Type B pancreatic cell (in vitro differentiated cells): ENCODE measurements at regions not wholly inside any gene's neighbourhood (a gene's known extent, or its start where the extent isn't known, plus 50 kb on each side); places are given as distances from the start of the nearest gene placed in this dataset.

ENCODE experiments used
- DNase-seq: peaks from one replicate; pipeline ENCODE4 v3.0.0; 2021; ENCODE audit warnings: mixed read lengths; ENCODE audit not compliant: unreplicated experiment; ENCODE audit errors: extremely low spot score
- H3K27ac Mint-ChIP-seq: 2 replicates; pipeline ENCODE4 v1.8.0; 2021; ENCODE audit warnings: mild to moderate bottlenecking, mixed read lengths
- H3K27me3 Mint-ChIP-seq: 2 replicates; pipeline ENCODE4 v1.8.0; 2021; ENCODE audit warnings: mixed read lengths
- H3K36me3 Mint-ChIP-seq: 2 replicates; pipeline ENCODE4 v1.8.0; 2021; ENCODE audit warnings: mixed read lengths
- H3K4me1 Mint-ChIP-seq: one replicate; pipeline ENCODE4 v1.8.0; 2021; ENCODE audit warnings: mixed read lengths; ENCODE audit not compliant: unreplicated experiment
- H3K4me3 Mint-ChIP-seq: 2 replicates; pipeline ENCODE4 v1.8.0; 2021; ENCODE audit warnings: mild to moderate bottlenecking, mixed read lengths
- H3K9me3 Mint-ChIP-seq: 2 replicates; pipeline ENCODE4 v1.8.0; 2021; ENCODE audit warnings: mixed read lengths
- TF ChIP-seq, protein P1 (sequence below): fragments of 200-600 bp; sonication (generic); conservative IDR thresholded peaks from 2 replicates; pipeline ENCODE4 v1.5.0; 2021; ENCODE audit warnings: antibody characterized with exemption, mild to moderate bottlenecking

DNA sequence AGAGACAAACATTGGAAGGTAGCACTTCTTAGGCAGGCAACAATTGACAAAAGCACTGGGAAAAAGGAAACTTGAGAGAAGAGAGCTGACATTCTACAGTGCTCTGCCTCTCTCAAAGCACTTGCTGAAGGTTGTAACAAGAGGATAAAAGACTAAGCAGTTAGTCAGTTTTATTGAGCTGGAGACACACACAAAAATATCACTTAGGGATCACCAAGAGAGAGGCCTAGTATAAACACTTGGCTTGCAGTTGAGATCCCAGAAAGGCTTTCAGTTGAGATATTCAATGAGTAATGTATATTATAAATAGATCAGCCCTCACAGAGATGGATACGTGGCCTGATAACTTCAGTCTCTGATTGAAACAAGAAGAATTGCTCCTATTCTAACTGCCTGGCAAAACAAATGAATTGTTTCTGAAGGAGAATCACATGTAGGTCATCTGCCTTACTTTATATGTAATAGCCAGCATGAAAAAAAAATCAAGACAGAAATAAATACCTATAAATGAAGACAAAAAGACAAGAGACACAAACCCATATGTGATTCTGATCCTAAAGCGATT lies 747.2 kb upstream of the MAN1A1 start:
- Mint-ChIP-seq H3K27me3 (no peaks in the 10 kb centered on the region), H3K4me3 (no peak overlapping the region), H3K9me3 (no peaks in the 10 kb centered on the region), H3K36me3 (no peaks in the 10 kb centered on the region), H3K27ac (no peak overlapping the region), H3K4me1 (no peaks in the 10 kb centered on the region)
- DNase-seq: no peak
- TF ChIP-seq, protein P1, sequence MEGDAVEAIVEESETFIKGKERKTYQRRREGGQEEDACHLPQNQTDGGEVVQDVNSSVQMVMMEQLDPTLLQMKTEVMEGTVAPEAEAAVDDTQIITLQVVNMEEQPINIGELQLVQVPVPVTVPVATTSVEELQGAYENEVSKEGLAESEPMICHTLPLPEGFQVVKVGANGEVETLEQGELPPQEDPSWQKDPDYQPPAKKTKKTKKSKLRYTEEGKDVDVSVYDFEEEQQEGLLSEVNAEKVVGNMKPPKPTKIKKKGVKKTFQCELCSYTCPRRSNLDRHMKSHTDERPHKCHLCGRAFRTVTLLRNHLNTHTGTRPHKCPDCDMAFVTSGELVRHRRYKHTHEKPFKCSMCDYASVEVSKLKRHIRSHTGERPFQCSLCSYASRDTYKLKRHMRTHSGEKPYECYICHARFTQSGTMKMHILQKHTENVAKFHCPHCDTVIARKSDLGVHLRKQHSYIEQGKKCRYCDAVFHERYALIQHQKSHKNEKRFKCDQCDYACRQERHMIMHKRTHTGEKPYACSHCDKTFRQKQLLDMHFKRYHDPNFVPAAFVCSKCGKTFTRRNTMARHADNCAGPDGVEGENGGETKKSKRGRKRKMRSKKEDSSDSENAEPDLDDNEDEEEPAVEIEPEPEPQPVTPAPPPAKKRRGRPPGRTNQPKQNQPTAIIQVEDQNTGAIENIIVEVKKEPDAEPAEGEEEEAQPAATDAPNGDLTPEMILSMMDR: no peak

DNA sequence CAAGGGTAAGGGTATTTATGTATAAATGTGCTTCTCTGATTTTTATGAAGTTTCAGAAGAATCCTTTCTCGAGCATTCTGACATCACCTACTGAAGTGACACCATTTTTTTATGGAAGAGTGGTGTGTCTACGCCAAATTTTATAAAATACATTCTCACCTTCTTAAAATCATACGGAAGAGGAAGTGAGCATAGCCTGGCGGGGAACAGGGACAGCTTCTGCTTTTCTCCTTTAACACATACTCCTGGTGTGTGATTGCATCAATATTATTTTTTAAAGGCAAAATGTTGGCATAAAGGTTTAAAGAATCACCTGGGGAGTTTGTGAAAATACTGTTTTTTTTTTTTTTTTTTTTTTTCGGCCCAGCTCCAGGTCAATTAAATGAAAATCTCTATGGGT lies 733.6 kb upstream of the MAN1A1 start:
- Mint-ChIP-seq H3K27ac (no peak overlapping the region), H3K27me3 (no peaks in the 10 kb centered on the region), H3K9me3 (no peaks in the 10 kb centered on the region), H3K4me3 (no peak overlapping the region), H3K4me1 (no peaks in the 10 kb centered on the region), H3K36me3 (no peaks in the 10 kb centered on the region)
- no peak for DNase-seq
- TF ChIP-seq, protein P1: no peak

DNA sequence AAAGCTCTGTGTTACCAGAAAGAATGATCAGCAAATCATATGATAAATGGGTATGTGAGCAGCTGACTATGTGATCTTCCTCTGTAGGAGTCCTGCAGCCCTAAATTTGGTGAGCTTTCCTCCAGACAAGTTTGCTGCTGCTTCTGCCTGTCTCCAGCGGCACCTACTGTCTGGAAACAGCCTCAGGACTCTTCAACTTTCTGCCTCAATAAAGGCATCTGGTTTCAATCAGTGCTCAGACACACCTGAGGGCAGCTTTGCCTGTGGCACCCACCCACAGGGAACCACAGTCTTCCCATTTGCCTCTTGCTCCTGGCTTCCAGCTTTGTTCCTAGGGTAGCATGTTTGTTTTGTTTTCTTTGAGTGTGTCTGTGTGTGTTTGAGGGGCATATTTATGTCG lies 727.9 kb upstream of the MAN1A1 start:
- no peak for DNase-seq
- H3K4me1 Mint-ChIP-seq: no peaks in the 10 kb centered on the region

DNA sequence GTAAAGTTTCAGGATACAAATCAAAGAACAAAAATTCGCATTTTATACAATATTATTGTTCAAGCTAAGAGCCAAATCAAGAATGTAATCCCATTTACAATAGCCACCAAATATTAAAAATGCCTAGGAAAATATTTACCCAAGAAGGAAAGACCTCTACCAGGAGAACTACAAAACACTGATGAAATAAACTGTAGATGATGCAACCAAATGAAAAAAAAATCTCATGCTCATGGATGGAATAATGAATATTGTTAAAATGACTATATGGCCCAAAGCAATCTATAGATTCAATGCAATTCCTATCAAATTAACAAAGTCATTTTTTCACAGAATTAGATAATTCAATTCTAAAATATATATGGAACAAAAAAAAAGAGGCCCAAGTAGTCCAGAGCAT lies 708.8 kb upstream of the MAN1A1 start:
- TF ChIP-seq, protein P1: no peak
- Mint-ChIP-seq H3K4me3 (no peak overlapping the region), H3K27me3 (no peaks in the 10 kb centered on the region), H3K36me3 (no peaks in the 10 kb centered on the region), H3K4me1 (no peaks in the 10 kb centered on the region), H3K9me3 (peaks cover 9% of the 10 kb centered on the region), H3K27ac (no peak overlapping the region)
- no peak for DNase-seq

More for the DNA sequence above, 727.9 kb upstream of the MAN1A1 start:
- H3K9me3 Mint-ChIP-seq: no peaks in the 10 kb centered on the region
- no peaks in the 10 kb centered on the region for H3K36me3 Mint-ChIP-seq
- TF ChIP-seq, protein P1: peak; percentile 22
- H3K4me3 Mint-ChIP-seq: no peak overlapping the region
- H3K27me3 Mint-ChIP-seq: no peaks in the 10 kb centered on the region
- H3K27ac Mint-ChIP-seq: no peak overlapping the region

DNA sequence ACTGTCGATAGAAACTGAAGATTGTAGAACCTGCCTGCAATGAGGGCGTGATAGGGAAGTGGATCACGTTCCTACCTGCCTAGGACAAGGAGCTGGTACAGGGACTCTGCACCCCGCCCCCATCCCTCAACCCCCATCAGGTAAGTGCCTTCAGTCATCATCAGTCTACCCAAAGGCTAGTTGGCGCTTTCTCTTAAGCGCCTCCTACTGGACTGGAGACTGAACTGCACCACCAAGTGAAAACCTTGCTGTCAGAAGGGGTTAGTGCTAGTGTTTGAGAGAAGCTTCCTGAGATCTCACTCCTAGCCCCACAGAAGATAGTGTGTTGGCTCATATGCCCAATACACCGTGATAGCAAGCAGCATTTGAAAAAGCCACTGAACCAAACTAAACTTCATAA lies 706.5 kb upstream of the MAN1A1 start:
- H3K27me3 Mint-ChIP-seq: no peaks in the 10 kb centered on the region
- H3K4me3 Mint-ChIP-seq: no peak overlapping the region
- peaks cover 9% of the 10 kb centered on the region for H3K9me3 Mint-ChIP-seq
- DNase-seq: no peak
- H3K27ac Mint-ChIP-seq: no peak overlapping the region
- no peaks in the 10 kb centered on the region for H3K36me3 Mint-ChIP-seq
- TF ChIP-seq, protein P1: peak; percentile 60
- H3K4me1 Mint-ChIP-seq: no peaks in the 10 kb centered on the region

DNA sequence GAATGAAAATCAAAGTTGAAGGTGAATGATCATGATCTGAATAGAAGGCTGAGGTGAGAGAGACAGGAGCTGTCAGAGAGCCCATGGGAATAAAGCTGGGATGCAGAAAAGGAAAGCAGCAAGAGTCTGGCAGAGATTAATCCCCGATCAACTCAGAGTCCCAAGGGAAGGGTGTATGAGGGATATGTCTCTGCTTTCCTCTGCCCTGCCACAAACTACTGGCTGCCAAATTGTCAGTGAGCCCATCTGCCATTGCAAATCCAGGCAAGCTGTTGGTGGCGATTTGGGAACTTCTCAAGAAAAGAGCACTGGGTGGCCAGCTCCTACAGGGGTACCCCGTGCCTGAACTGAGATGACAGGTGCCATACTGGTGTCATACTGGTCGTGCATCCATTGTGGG lies 705.5 kb upstream of the MAN1A1 start:
- no peaks in the 10 kb centered on the region for H3K36me3 Mint-ChIP-seq
- no peak overlapping the region for H3K27ac Mint-ChIP-seq
- H3K9me3 Mint-ChIP-seq: peaks cover 9% of the 10 kb centered on the region
- H3K4me3 Mint-ChIP-seq: no peak overlapping the region
- TF ChIP-seq, protein P1: no peak
- no peaks in the 10 kb centered on the region for H3K27me3 Mint-ChIP-seq
- no peak for DNase-seq
- H3K4me1 Mint-ChIP-seq: no peaks in the 10 kb centered on the region
